Loucy (cell line): ENCODE measurements at regions not wholly inside any gene's neighbourhood (a gene's known extent, or its start where the extent isn't known, plus 50 kb on each side); places are given as distances from the start of the nearest gene placed in this dataset.

Experiments
- H2AFZ ChIP-seq: fragments of 200-600 bp; sonication (generic); 2 replicates; pipeline ENCODE4 v1.6.0; 2016; ENCODE audit warnings: antibody characterized with exemption, mild to moderate bottlenecking, low read length, moderate library complexity
- H3F3A ChIP-seq: fragments of 200-600 bp; 2 replicates; pipeline ENCODE4 v1.6.0; 2016; ENCODE audit warnings: antibody characterized with exemption, low read depth, mild to moderate bottlenecking
- H3K27me3 ChIP-seq: fragments of 200-600 bp; sonication (generic); 2 replicates; pipeline ENCODE4 v1.6.1; 2014; ENCODE audit warnings: low read length, mild to moderate bottlenecking; ENCODE audit not compliant: insufficient read depth, poor library complexity, severe bottlenecking
- H3K36me3 ChIP-seq: fragments of 200-600 bp; sonication (generic); 2 replicates; pipeline ENCODE4 v1.6.1; 2016; ENCODE audit warnings: low read length; ENCODE audit not compliant: insufficient read depth
- H3K4me1 ChIP-seq: fragments of 200-600 bp; sonication (generic); 2 replicates; pipeline ENCODE4 v1.5.1; 2014; ENCODE audit warnings: low read length, mild to moderate bottlenecking; ENCODE audit not compliant: insufficient read depth, poor library complexity, severe bottlenecking
- H3K4me2 ChIP-seq: fragments of 200-600 bp; sonication (generic); 2 replicates; pipeline ENCODE4 v1.6.0; 2014; ENCODE audit warnings: antibody characterized with exemption, low read length, low read depth, mild to moderate bottlenecking; ENCODE audit not compliant: poor library complexity, severe bottlenecking
- H3K4me3 ChIP-seq: fragments of 200-600 bp; sonication (generic); 2 replicates; pipeline ENCODE4 v1.5.1; 2014; ENCODE audit warnings: low read length, mild to moderate bottlenecking, mixed read lengths; ENCODE audit not compliant: poor library complexity, severe bottlenecking
- H3K79me2 ChIP-seq: fragments of 200-600 bp; sonication (generic); 2 replicates; pipeline ENCODE4 v1.6.1; 2014; ENCODE audit warnings: low read length; ENCODE audit not compliant: insufficient read depth
- H3K9ac ChIP-seq: fragments of 200-600 bp; sonication (generic); 2 replicates; pipeline ENCODE4 v1.6.0; 2014; ENCODE audit warnings: mild to moderate bottlenecking, low read depth, low read length, moderate library complexity; ENCODE audit not compliant: poor library complexity, severe bottlenecking
- H3K9me2 ChIP-seq: fragments of 200-600 bp; sonication (generic); replicated peaks from 2 replicates; pipeline ENCODE4 v1.6.1; 2016; ENCODE audit warnings: low read depth, low read length, mixed read lengths
- H3K9me3 ChIP-seq: fragments of 200-600 bp; sonication (generic); 2 replicates; pipeline ENCODE4 v1.6.1; 2014; ENCODE audit warnings: mild to moderate bottlenecking, antibody characterized with exemption, low read length, low read depth; ENCODE audit not compliant: insufficient read depth
- H4K20me1 ChIP-seq: fragments of 200-600 bp; sonication (generic); 2 replicates; pipeline ENCODE4 v1.6.0; 2014; ENCODE audit warnings: antibody characterized with exemption, low read length, mild to moderate bottlenecking; ENCODE audit not compliant: insufficient read depth, poor library complexity, severe bottlenecking
- EZH2phosphoT487 ChIP-seq: fragments of 200-600 bp; IDR thresholded peaks from 2 replicates; pipeline ENCODE4 v1.6.1; 2018; ENCODE audit warnings: antibody characterized with exemption, mild to moderate bottlenecking, moderate library complexity, borderline replicate concordance
- TF ChIP-seq, protein P1 (sequence below): fragments of 200-600 bp; sonication (generic); conservative IDR thresholded peaks from 2 replicates; pipeline ENCODE4 v1.5.1; 2014; ENCODE audit warnings: mild to moderate bottlenecking, antibody characterized with exemption, low read length

DNA sequence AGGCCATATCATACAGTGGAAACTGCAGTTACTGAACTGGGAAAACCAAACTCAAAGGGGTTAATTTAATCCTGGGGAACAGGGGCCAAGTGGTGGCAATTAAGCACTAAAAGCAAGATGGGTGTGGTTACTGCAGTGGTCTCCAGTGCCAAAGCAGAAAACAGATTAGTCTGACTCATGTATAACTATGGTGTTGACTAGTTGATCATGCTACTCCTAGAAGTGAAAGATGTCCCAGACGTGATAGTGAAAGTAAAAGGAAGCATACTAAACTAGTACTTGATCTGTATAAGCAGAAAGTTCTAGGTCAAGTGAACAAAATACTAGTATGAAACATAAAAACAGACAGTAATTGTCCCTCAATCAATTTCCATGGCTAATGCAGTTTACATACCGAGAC lies 360.0 kb upstream of the SLITRK5 start:
- H3F3A ChIP-seq = no peaks in the 10 kb centered on the region
- H4K20me1 ChIP-seq = no peaks in the 10 kb centered on the region
- no peaks in the 10 kb centered on the region for H3K79me2 ChIP-seq
- H3K27me3 ChIP-seq = no peaks in the 10 kb centered on the region
- H2AFZ ChIP-seq = no peak overlapping the region
- H3K9me3 ChIP-seq = no peaks in the 10 kb centered on the region
- no peaks in the 10 kb centered on the region for H3K9me2 ChIP-seq
- no peak overlapping the region for H3K4me3 ChIP-seq
- H3K4me1 ChIP-seq = no peaks in the 10 kb centered on the region
- H3K36me3 ChIP-seq = no peaks in the 10 kb centered on the region
- TF ChIP-seq, protein P1, sequence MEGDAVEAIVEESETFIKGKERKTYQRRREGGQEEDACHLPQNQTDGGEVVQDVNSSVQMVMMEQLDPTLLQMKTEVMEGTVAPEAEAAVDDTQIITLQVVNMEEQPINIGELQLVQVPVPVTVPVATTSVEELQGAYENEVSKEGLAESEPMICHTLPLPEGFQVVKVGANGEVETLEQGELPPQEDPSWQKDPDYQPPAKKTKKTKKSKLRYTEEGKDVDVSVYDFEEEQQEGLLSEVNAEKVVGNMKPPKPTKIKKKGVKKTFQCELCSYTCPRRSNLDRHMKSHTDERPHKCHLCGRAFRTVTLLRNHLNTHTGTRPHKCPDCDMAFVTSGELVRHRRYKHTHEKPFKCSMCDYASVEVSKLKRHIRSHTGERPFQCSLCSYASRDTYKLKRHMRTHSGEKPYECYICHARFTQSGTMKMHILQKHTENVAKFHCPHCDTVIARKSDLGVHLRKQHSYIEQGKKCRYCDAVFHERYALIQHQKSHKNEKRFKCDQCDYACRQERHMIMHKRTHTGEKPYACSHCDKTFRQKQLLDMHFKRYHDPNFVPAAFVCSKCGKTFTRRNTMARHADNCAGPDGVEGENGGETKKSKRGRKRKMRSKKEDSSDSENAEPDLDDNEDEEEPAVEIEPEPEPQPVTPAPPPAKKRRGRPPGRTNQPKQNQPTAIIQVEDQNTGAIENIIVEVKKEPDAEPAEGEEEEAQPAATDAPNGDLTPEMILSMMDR = no peak
- TF ChIP-seq EZH2phosphoT487 = no peak
- H3K9ac ChIP-seq = no peak overlapping the region
- H3K4me2 ChIP-seq = no peak overlapping the region

DNA sequence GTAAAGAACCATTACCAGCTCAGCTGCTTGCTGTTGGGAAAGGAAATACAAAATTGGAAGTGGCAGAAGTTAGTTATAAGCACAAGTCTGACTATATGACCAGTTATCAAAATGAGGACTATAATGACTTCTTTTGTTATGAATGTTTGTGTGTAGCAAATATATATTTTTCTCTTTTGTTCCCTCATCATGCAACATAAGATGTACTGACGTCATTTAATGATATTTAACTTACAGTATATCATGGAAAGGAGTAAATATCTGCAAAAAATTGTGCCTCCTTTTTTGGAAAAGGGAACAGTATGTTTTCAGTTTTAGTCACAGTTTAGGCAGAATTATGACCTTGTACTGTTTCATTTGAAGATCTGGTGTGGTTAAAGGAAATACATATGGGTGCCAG lies 356.3 kb upstream of the SLITRK5 start:
- Histone ChIP-seq H3K36me3 (no peaks in the 10 kb centered on the region), H3K79me2 (no peaks in the 10 kb centered on the region), H3K9ac (no peak overlapping the region), H3K4me1 (no peaks in the 10 kb centered on the region), H3K9me2 (no peaks in the 10 kb centered on the region), H3K4me2 (no peak overlapping the region), H2AFZ (no peak overlapping the region), H3K9me3 (no peaks in the 10 kb centered on the region), H3K4me3 (no peak overlapping the region), H3F3A (no peaks in the 10 kb centered on the region), H4K20me1 (no peaks in the 10 kb centered on the region), H3K27me3 (no peaks in the 10 kb centered on the region)
- TF ChIP-seq, protein P1 = no peak
- no peak for TF ChIP-seq EZH2phosphoT487

DNA sequence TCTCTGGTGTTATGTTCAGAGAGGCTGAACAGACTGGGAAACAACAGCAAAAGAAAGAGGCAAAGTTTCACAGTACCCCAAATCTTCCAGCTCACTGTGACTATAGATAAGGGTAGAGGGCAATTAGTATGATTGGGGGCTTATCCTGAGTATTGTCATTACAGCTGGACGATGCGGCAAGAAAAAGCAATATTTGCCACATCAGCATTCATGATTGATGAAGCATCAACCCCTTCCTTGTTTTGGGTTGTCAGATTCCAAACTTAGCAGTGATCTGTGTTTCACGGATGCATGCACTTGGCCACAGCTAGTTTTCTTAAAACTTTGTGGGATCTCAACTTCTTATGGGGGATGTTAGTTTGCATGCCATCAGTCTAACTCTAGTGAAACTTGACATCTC lies 348.8 kb upstream of the SLITRK5 start:
- H3K9ac ChIP-seq = no peak overlapping the region
- H3F3A ChIP-seq = no peaks in the 10 kb centered on the region
- no peak overlapping the region for H3K4me3 ChIP-seq
- H3K36me3 ChIP-seq = no peaks in the 10 kb centered on the region
- H3K9me2 ChIP-seq = no peaks in the 10 kb centered on the region
- H3K27me3 ChIP-seq = no peaks in the 10 kb centered on the region
- no peak overlapping the region for H2AFZ ChIP-seq
- H3K9me3 ChIP-seq = no peaks in the 10 kb centered on the region
- H4K20me1 ChIP-seq = no peaks in the 10 kb centered on the region
- H3K4me1 ChIP-seq = no peaks in the 10 kb centered on the region
- no peak for TF ChIP-seq EZH2phosphoT487
- TF ChIP-seq, protein P1 = no peak
- H3K4me2 ChIP-seq = no peak overlapping the region
- H3K79me2 ChIP-seq = no peaks in the 10 kb centered on the region
